Kidney (tissue), 13 donors: ENCODE measurements at regions not wholly inside any gene's neighbourhood (a gene's known extent, or its start where the extent isn't known, plus 50 kb on each side); places are given as distances from the start of the nearest gene placed in this dataset.

Source experiments
- DNase-seq, 5 donors: peaks; one replicate each; pipeline ENCODE4 v3.0.0-alpha.2; 2013 to 2020
- FAIRE-seq: peaks from 2 replicates; lab custom pipeline; 2012; peaks lifted over from hg19 to GRCh38; lab: Jason Lieb, UNC
- H3K27ac ChIP-seq, 2 donors: one replicate each; pipeline ENCODE4 v1.7.0; 2013; ENCODE audit warnings: low read depth in 2 of 2, low read length in 2 of 2, inconsistent platforms in 1 of 2
- H3K27me3 ChIP-seq: one replicate; pipeline ENCODE4 v1.7.1; 2013; ENCODE audit warnings: low read length, inconsistent platforms; ENCODE audit not compliant: control insufficient read depth, insufficient read depth
- H3K36me3 ChIP-seq, 3 donors: one replicate each; pipeline versions ENCODE4 v1.7.0 to v1.7.1; 2013; ENCODE audit warnings: low read length in 3 of 3, control low read depth in 1 of 3, inconsistent platforms in 1 of 3; ENCODE audit not compliant: insufficient read depth in 3 of 3, control insufficient read depth in 2 of 3
- H3K4me1 ChIP-seq, 3 donors: one replicate each; pipeline versions ENCODE4 v1.7.0 to v1.7.1; 2013; ENCODE audit warnings: low read length in 3 of 3, inconsistent platforms in 1 of 3, low read depth in 1 of 3; ENCODE audit not compliant: control insufficient read depth in 2 of 3, insufficient read depth in 2 of 3
- H3K4me3 ChIP-seq, 3 donors: one replicate each; pipeline versions ENCODE4 v1.7.0 to v1.8.1; 2013; ENCODE audit warnings: low read length in 3 of 3, control low read depth in 1 of 3, inconsistent platforms in 1 of 3
- H3K9ac ChIP-seq, 3 donors: one replicate each; pipeline versions ENCODE4 v1.7.0 to v1.7.1; 2013; ENCODE audit warnings: low read length in 3 of 3, control low read depth in 1 of 3, inconsistent platforms in 1 of 3
- H3K9me3 ChIP-seq, 3 donors: one replicate each; pipeline versions ENCODE4 v1.7.0 to v1.7.1; 2013; ENCODE audit warnings: low read length in 3 of 3, control low read depth in 1 of 3, inconsistent platforms in 1 of 3; ENCODE audit not compliant: control insufficient read depth in 2 of 3, insufficient read depth in 1 of 3
- intact Hi-C: fragments of 100-400 bp; cut with DNase I; formaldehyde crosslinking; loops from one replicate; pipeline ENCODE4 v1.11.1; 2022
- TF ChIP-seq, protein P1 (sequence below): IDR thresholded peaks from 3 replicates; pipeline ENCODE4 v1.5.1; 2012; ENCODE audit warnings: mild to moderate bottlenecking, moderate library complexity, borderline replicate concordance; ENCODE audit not compliant: insufficient read depth; ENCODE audit errors: extremely low read depth
- donor health status: control.
- donor health status: control.
- donor health status: control.
- donor health status: control.
- donor health status: control.
- donor health status: DM: yes; HTN: yes; CAD: no.
- donor health status: Normal renal cell carcinoma (clear cell type).

DNA sequence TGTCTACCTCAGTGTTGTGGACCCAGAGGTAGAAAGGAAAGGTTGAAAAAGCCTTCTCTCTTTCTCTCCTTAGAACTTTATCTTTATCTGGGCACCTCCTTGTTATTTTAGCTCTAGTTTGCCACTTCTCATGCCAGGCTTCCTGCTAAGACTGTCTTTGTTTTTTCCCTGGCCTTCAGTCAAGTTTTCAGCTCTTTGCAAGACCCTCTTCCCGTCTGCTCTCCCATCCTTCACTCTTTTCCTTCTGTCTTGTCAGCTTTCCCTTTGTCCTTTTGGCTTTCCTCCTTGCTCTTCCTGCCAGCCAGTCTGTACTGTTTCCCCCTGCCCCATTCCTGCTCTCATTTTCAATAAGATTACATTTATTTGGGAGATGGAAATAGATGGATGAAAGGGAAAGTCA is 86.8 kb upstream of the CCN6 start:
- TF ChIP-seq, protein P1, sequence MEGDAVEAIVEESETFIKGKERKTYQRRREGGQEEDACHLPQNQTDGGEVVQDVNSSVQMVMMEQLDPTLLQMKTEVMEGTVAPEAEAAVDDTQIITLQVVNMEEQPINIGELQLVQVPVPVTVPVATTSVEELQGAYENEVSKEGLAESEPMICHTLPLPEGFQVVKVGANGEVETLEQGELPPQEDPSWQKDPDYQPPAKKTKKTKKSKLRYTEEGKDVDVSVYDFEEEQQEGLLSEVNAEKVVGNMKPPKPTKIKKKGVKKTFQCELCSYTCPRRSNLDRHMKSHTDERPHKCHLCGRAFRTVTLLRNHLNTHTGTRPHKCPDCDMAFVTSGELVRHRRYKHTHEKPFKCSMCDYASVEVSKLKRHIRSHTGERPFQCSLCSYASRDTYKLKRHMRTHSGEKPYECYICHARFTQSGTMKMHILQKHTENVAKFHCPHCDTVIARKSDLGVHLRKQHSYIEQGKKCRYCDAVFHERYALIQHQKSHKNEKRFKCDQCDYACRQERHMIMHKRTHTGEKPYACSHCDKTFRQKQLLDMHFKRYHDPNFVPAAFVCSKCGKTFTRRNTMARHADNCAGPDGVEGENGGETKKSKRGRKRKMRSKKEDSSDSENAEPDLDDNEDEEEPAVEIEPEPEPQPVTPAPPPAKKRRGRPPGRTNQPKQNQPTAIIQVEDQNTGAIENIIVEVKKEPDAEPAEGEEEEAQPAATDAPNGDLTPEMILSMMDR: no peak
- intact Hi-C loops: no loop called here
- FAIRE-seq: no peak
- Histone ChIP-seq H3K36me3 (no peaks in the 10 kb centered on the region), H3K4me3 (no peak overlapping the region), H3K9me3 (no peaks in the 10 kb centered on the region), H3K27me3 (no peaks in the 10 kb centered on the region), H3K9ac (no peak overlapping the region), H3K4me1 (no peaks in the 10 kb centered on the region), H3K27ac (no peak overlapping the region)
- no peak for DNase-seq

DNA sequence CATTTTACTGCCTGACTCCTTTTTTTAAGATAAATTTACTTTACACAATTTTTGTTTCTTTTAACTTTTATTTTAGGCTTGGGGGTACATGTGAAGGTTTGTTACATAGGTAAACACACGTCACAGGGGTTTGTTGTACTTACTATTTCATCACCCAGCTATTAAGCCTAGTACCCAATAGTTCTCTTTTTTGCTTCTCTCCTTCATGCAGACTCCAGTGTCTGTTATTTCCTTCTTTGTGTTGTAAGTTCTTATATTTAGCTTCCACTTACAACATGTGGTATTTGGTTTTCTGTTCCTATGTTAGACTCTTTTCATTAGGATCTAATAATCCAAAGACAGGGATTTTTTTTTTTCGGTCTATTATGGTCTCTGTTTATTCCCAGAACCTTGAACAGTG is 83.5 kb upstream of the CCN6 start:
- no peaks in the 10 kb centered on the region for H3K4me1 ChIP-seq
- no peak overlapping the region for H3K9ac ChIP-seq
- no peaks in the 10 kb centered on the region for H3K27me3 ChIP-seq
- no peak overlapping the region for H3K27ac ChIP-seq
- intact Hi-C loops: no loop called here
- no peaks in the 10 kb centered on the region for H3K9me3 ChIP-seq
- no peak for DNase-seq
- H3K36me3 ChIP-seq: no peaks in the 10 kb centered on the region
- FAIRE-seq: no peak
- no peak overlapping the region for H3K4me3 ChIP-seq
- TF ChIP-seq, protein P1: no peak

DNA sequence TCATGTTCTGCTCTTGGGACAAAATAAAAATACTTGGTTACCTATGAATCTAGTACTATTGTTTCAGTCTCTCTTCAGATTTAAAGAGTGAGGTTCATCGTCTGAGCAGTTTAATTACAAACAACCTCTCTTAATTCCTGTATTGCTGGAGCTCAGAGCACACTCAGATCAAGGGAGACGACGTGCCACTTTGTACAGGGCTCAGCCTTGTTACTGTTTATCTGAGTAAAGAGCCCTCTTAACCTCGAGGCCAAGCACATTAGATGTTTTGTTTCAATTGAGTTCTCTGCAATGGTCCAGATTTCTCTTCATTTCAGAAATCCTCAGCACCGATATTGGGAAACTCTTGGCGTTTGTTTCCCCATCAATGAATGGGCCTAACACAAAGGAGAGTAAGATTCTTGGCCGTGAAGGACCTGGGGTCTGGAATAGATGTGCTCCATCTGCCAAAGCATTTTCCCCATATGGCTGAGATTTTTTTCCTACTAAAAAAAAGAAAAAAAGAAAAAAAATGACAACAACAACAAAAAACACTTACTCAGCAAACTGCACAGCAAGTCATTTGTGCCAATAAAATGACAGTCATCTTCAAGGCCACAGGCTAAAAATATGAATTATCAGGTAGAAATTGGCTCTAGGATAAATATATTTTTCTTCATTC is 82.6 kb upstream of the CCN6 start:
- Histone ChIP-seq H3K4me1 (no peaks in the 10 kb centered on the region), H3K27me3 (no peaks in the 10 kb centered on the region), H3K36me3 (no peaks in the 10 kb centered on the region), H3K4me3 (no peak overlapping the region), H3K27ac (no peak overlapping the region), H3K9ac (no peak overlapping the region), H3K9me3 (no peaks in the 10 kb centered on the region)
- no peak for DNase-seq
- intact Hi-C loops: no loop called here
- FAIRE-seq: no peak
- TF ChIP-seq, protein P1: no peak

DNA sequence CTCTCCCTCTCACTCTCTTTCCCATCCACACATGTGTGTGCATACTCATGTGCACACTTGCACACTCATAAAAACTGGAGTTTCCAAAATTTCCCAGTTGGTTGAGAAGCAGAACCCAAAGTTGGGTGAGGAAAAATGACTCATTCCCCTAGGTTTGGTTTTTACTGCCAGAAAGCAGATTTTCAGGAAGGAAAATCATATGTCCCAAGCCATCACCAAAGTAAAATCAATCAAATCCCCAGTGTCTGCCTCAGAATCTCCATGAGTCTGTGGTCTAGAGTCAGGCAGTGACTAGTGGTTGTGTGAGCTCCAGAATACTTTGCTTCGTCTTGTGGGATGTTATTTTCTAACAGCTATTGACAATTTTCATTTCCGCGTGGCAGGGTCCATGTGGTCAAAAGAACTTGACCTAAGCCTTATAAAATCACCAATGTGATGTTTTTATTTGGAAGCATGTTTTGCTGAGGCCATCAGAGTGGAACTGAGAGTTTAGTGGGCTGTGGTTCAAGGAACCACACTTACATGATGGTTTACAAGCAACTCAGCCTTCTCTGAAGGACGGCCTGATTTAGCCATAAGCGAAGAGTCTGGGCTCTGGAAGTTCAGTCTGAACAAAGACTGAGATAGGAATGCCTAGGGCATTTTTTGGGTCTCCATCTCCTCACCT is 81.9 kb upstream of the CCN6 start:
- DNase-seq (no peak), FAIRE-seq (no peak)
- TF ChIP-seq, protein P1: no peak
- H3K4me3 ChIP-seq: no peak overlapping the region
- H3K9ac ChIP-seq: no peak overlapping the region
- intact Hi-C loops: no loop called here
- H3K4me1 ChIP-seq: no peaks in the 10 kb centered on the region
- no peak overlapping the region for H3K27ac ChIP-seq
- H3K36me3 ChIP-seq: no peaks in the 10 kb centered on the region
- no peaks in the 10 kb centered on the region for H3K9me3 ChIP-seq
- H3K27me3 ChIP-seq: no peaks in the 10 kb centered on the region
